ENCODE measurements at regions not wholly inside any gene's neighbourhood (a gene's known extent, or its start where the extent isn't known, plus 50 kb on each side); places are given as distances from the start of the nearest gene placed in this dataset.

GRCh38 chr9:86829496-86830046, 117.7 kb downstream of the GAS1 start:
- no peak for DNase-seq

- no peak for DNase-seq
These were observed 118.7 kb downstream of the GAS1 start for GRCh38 chr9:86828631-86829030.

GRCh38 chr9:86827893-86828292, 119.4 kb downstream of the GAS1 start:
- DNase-seq, result no peak

GRCh38 chr9:86825299-86825698, 122.0 kb downstream of the GAS1 start:
- DNase-seq, result no peak

GRCh38 chr9:86822006-86822801, 125.1 kb downstream of the GAS1 start:
- DNase-seq, result no peak

GRCh38 chr9:86821006-86821845, 126.1 kb downstream of the GAS1 start:
- DNase-seq, result no peak

- DNase-seq, result no peak
These were observed 127.8 kb downstream of the GAS1 start for GRCh38 chr9:86819552-86819951.

GRCh38 chr9:86818636-86819035, 128.7 kb downstream of the GAS1 start:
- DNase-seq, result no peak

GRCh38 chr9:86816868-86817267, 130.4 kb downstream of the GAS1 start:
- no peak for DNase-seq

- DNase-seq, result no peak
These were observed 130.9 kb downstream of the GAS1 start for GRCh38 chr9:86816366-86816765.

- no peak for DNase-seq
These were observed 134.7 kb downstream of the GAS1 start for GRCh38 chr9:86812616-86813015.

- DNase-seq, result no peak
These were observed 137.4 kb downstream of the GAS1 start for GRCh38 chr9:86809759-86810367.

GRCh38 chr9:86809151-86809550, 138.2 kb downstream of the GAS1 start:
- no peak for DNase-seq

GRCh38 chr9:86807367-86807976, 139.8 kb downstream of the GAS1 start:
- DNase-seq, result no peak

GRCh38 chr9:86804011-86804410, 143.3 kb downstream of the GAS1 start:
- no peak for DNase-seq

- DNase-seq, result no peak
These were observed 144.2 kb downstream of the GAS1 start for GRCh38 chr9:86802900-86803673.

GRCh38 chr9:86801246-86801645, 146.1 kb downstream of the GAS1 start:
- no peak for DNase-seq

- no peak for DNase-seq
These were observed 146.6 kb downstream of the GAS1 start for GRCh38 chr9:86800681-86801080.

GRCh38 chr9:86798966-86799365, 148.3 kb downstream of the GAS1 start:
- no peak for DNase-seq

- no peak for DNase-seq
These were observed 150.6 kb downstream of the GAS1 start for GRCh38 chr9:86796666-86797065.

GRCh38 chr9:86795823-86796553, 151.3 kb downstream of the GAS1 start:
- DNase-seq, result no peak

All from hematopoietic multipotent progenitor cell treated with erythropoietin and hydrocortisone succinate and interleukin-3 and kit ligand, for 6 days (in vitro differentiated cells).